ENCODE measurements at regions not wholly inside any gene's neighbourhood (a gene's known extent, or its start where the extent isn't known, plus 50 kb on each side); places are given as distances from the start of the nearest gene placed in this dataset.

GRCh38 chr13:80783926-80784565, 443.1 kb upstream of the SPRY2 start:
- Histone ChIP-seq H3K9me3 (no peaks in the 10 kb centered on the region), H3K4me3 (no peak overlapping the region), H3K4me1 (no peaks in the 10 kb centered on the region), H3K27ac (peak overlapping the region in 3 of 4 donors; percentile 21 to 61 (median 22)), H3K36me3 (no peaks in the 10 kb centered on the region), H3K27me3 (no peaks in the 10 kb centered on the region)
- 63 to 87% methylated on average over 3 of the region's 3 CpGs for WGBS, 2 donors
- no peak for TF ChIP-seq CTCF (IDR thresholded peaks at IDR 0.05)
- TF ChIP-seq EP300 (IDR thresholded peaks at IDR 0.05) = no peak
- TF ChIP-seq POLR2A (IDR thresholded peaks at IDR 0.05) = no peak
- TF ChIP-seq POLR2AphosphoS5 (IDR thresholded peaks at IDR 0.05) = no peak
- DNase-seq = no peak
- intact Hi-C loops (cut with DNase I) = no loop called here

- 65 to 72% methylated on average over 1 of the region's 1 CpG for WGBS, 2 donors
- intact Hi-C loops (cut with DNase I) = no loop called here
- H3K4me3 ChIP-seq = no peak overlapping the region
- H3K9me3 ChIP-seq = no peaks in the 10 kb centered on the region
- no peak overlapping the region for H3K27ac ChIP-seq
- H3K27me3 ChIP-seq = no peaks in the 10 kb centered on the region
- no peaks in the 10 kb centered on the region for H3K36me3 ChIP-seq
- no peaks in the 10 kb centered on the region for H3K4me1 ChIP-seq
- DNase-seq = no peak
- TF ChIP-seq EP300 (IDR thresholded peaks at IDR 0.05) = no peak
- no peak for TF ChIP-seq POLR2AphosphoS5 (IDR thresholded peaks at IDR 0.05)
These were observed 441.5 kb upstream of the SPRY2 start for GRCh38 chr13:80782441-80782840.

GRCh38 chr13:80778297-80778696, 437.4 kb upstream of the SPRY2 start:
- intact Hi-C loops (cut with DNase I) = no loop called here
- H3K4me1 ChIP-seq = no peaks in the 10 kb centered on the region
- H3K4me3 ChIP-seq = no peak overlapping the region
- WGBS, 2 donors = 21 to 60% methylated on average over 1 of the region's 1 CpG
- no peaks in the 10 kb centered on the region for H3K27me3 ChIP-seq
- TF ChIP-seq POLR2AphosphoS5 (IDR thresholded peaks at IDR 0.05) (no peak), EP300 (IDR thresholded peaks at IDR 0.05) (no peak)
- no peaks in the 10 kb centered on the region for H3K9me3 ChIP-seq
- no peak overlapping the region for H3K27ac ChIP-seq
- DNase-seq = no peak
- H3K36me3 ChIP-seq = no peaks in the 10 kb centered on the region

GRCh38 chr13:80757694-80758093, 416.8 kb upstream of the SPRY2 start:
- TF ChIP-seq CTCF (IDR thresholded peaks at IDR 0.05) = no peak
- no peak for TF ChIP-seq POLR2A (IDR thresholded peaks at IDR 0.05)
- TF ChIP-seq POLR2AphosphoS5 (IDR thresholded peaks at IDR 0.05) = no peak
- TF ChIP-seq EP300 (IDR thresholded peaks at IDR 0.05) = no peak
- Histone ChIP-seq H3K4me3 (no peak overlapping the region), H3K36me3 (no peaks in the 10 kb centered on the region), H3K4me1 (no peaks in the 10 kb centered on the region), H3K27ac (no peak overlapping the region), H3K9me3 (no peaks in the 10 kb centered on the region), H3K27me3 (no peaks in the 10 kb centered on the region)
- no peak for DNase-seq
- intact Hi-C loops (cut with DNase I) = no loop called here

GRCh38 chr13:80755910-80756309, 415.0 kb upstream of the SPRY2 start:
- Histone ChIP-seq H3K27me3 (no peaks in the 10 kb centered on the region), H3K4me3 (no peak overlapping the region), H3K9me3 (no peaks in the 10 kb centered on the region), H3K27ac (no peak overlapping the region), H3K36me3 (no peaks in the 10 kb centered on the region), H3K4me1 (no peaks in the 10 kb centered on the region)
- DNase-seq = no peak
- TF ChIP-seq POLR2A (IDR thresholded peaks at IDR 0.05) (no peak), POLR2AphosphoS5 (IDR thresholded peaks at IDR 0.05) (no peak), EP300 (IDR thresholded peaks at IDR 0.05) (no peak), CTCF (IDR thresholded peaks at IDR 0.05) (no peak)
- intact Hi-C loops (cut with DNase I) = no loop called here
- WGBS, 2 donors = 74 to 79% methylated on average over 1 of the region's 1 CpG

- Histone ChIP-seq H3K9me3 (no peaks in the 10 kb centered on the region), H3K27ac (no peak overlapping the region), H3K4me3 (no peak overlapping the region), H3K27me3 (no peaks in the 10 kb centered on the region), H3K4me1 (no peaks in the 10 kb centered on the region), H3K36me3 (no peaks in the 10 kb centered on the region)
- 25 to 54% methylated on average over 1 of the region's 1 CpG for WGBS, 2 donors
- no peak for DNase-seq
- intact Hi-C loops (cut with DNase I) = no loop called here
- TF ChIP-seq CTCF (IDR thresholded peaks at IDR 0.05) (no peak), EP300 (IDR thresholded peaks at IDR 0.05) (no peak), POLR2AphosphoS5 (IDR thresholded peaks at IDR 0.05) (no peak), POLR2A (IDR thresholded peaks at IDR 0.05) (no peak)
These were observed 413.5 kb upstream of the SPRY2 start for GRCh38 chr13:80754441-80754840.

All from sigmoid colon (tissue), 6 donors.